ENCODE measurements at regions not wholly inside any gene's neighbourhood (a gene's known extent, or its start where the extent isn't known, plus 50 kb on each side); places are given as distances from the start of the nearest gene placed in this dataset.

GRCh38 chr16:48963306-48963705 is 318.3 kb downstream of the CBLN1 start:
- no peak overlapping the region for H3K27ac ChIP-seq
- ATAC-seq = no peak
- H3K9me3 ChIP-seq = no peaks in the 10 kb centered on the region
- H3K27me3 ChIP-seq (ENCODE audit: low read depth) = no peaks in the 10 kb centered on the region
- H3K4me3 ChIP-seq = no peak overlapping the region
- TF ChIP-seq CTCF (IDR thresholded peaks at IDR 0.05) = no peak
- DNase-seq = no peak
- H3K36me3 ChIP-seq = no peaks in the 10 kb centered on the region
- intact Hi-C loops (cut with DNase I) = no loop called here
- no peaks in the 10 kb centered on the region for H3K4me1 ChIP-seq

GRCh38 chr16:48961546-48961945 is 320.1 kb downstream of the CBLN1 start:
- Histone ChIP-seq H3K4me1 (no peaks in the 10 kb centered on the region), H3K9me3 (no peaks in the 10 kb centered on the region), H3K27me3 (ENCODE audit: low read depth) (no peaks in the 10 kb centered on the region), H3K27ac (no peak overlapping the region), H3K4me3 (no peak overlapping the region), H3K36me3 (no peaks in the 10 kb centered on the region)
- no peak for TF ChIP-seq CTCF (IDR thresholded peaks at IDR 0.05)
- DNase-seq (no peak), ATAC-seq (no peak)
- intact Hi-C loops (cut with DNase I) = no loop called here

- H3K27me3 ChIP-seq (ENCODE audit: low read depth) = no peaks in the 10 kb centered on the region
- H3K4me1 ChIP-seq = no peaks in the 10 kb centered on the region
- no peak overlapping the region for H3K4me3 ChIP-seq
- TF ChIP-seq CTCF (IDR thresholded peaks at IDR 0.05) = no peak
- H3K9me3 ChIP-seq = no peaks in the 10 kb centered on the region
- ATAC-seq = no peak
- DNase-seq = no peak
- no peaks in the 10 kb centered on the region for H3K36me3 ChIP-seq
- intact Hi-C loops (cut with DNase I) = no loop called here
- H3K27ac ChIP-seq = no peak overlapping the region
Observed at GRCh38 chr16:48960830-48961229, 320.8 kb downstream of the CBLN1 start.

GRCh38 chr16:48959747-48960146 is 321.9 kb downstream of the CBLN1 start:
- no peaks in the 10 kb centered on the region for H3K36me3 ChIP-seq
- no peak overlapping the region for H3K4me3 ChIP-seq
- intact Hi-C loops (cut with DNase I) = no loop called here

GRCh38 chr16:48959204-48959603 is 322.4 kb downstream of the CBLN1 start:
- H3K4me1 ChIP-seq = no peaks in the 10 kb centered on the region
- no peak overlapping the region for H3K4me3 ChIP-seq
- H3K9me3 ChIP-seq = no peaks in the 10 kb centered on the region
- H3K27ac ChIP-seq = no peak overlapping the region
- no peak for TF ChIP-seq CTCF (IDR thresholded peaks at IDR 0.05)
- H3K36me3 ChIP-seq = no peaks in the 10 kb centered on the region
- ATAC-seq (no peak), DNase-seq (no peak)
- H3K27me3 ChIP-seq (ENCODE audit: low read depth) = no peaks in the 10 kb centered on the region
- intact Hi-C loops (cut with DNase I) = no loop called here

More at GRCh38 chr16:48959747-48960146, 321.9 kb downstream of the CBLN1 start:
- Histone ChIP-seq H3K27ac (no peak overlapping the region), H3K4me1 (no peaks in the 10 kb centered on the region), H3K9me3 (no peaks in the 10 kb centered on the region), H3K27me3 (ENCODE audit: low read depth) (no peaks in the 10 kb centered on the region)
- TF ChIP-seq CTCF (IDR thresholded peaks at IDR 0.05) = no peak
- no peak for DNase-seq
- no peak for ATAC-seq

- no peak for TF ChIP-seq CTCF (IDR thresholded peaks at IDR 0.05)
- Histone ChIP-seq H3K36me3 (no peaks in the 10 kb centered on the region), H3K9me3 (no peaks in the 10 kb centered on the region), H3K4me1 (no peaks in the 10 kb centered on the region), H3K27me3 (ENCODE audit: low read depth) (no peaks in the 10 kb centered on the region), H3K27ac (no peak overlapping the region), H3K4me3 (no peak overlapping the region)
- intact Hi-C loops (cut with DNase I) = no loop called here
- DNase-seq = no peak
- no peak for ATAC-seq
Observed at GRCh38 chr16:48958681-48959080, 323.0 kb downstream of the CBLN1 start.
